ENCODE measurements at regions not wholly inside any gene's neighbourhood (a gene's known extent, or its start where the extent isn't known, plus 50 kb on each side); places are given as distances from the start of the nearest gene placed in this dataset.

- Histone ChIP-seq H3K4me1 (no peaks in the 10 kb centered on the region), H3K9me3 (no peaks in the 10 kb centered on the region), H3K27ac (no peak overlapping the region), H3K27me3 (no peaks in the 10 kb centered on the region), H3K36me3 (no peaks in the 10 kb centered on the region), H3K4me3 (no peak overlapping the region)
- no peak for DNase-seq
- no peak for TF ChIP-seq CTCF (IDR thresholded peaks at IDR 0.05)
- TF ChIP-seq POLR2A (IDR thresholded peaks at IDR 0.05), result no peak
- intact Hi-C loops (cut with DNase I), result no loop called here
Observed at GRCh38 chr3:148100476-148100875, 597.2 kb upstream of the AGTR1 start.

DNA sequence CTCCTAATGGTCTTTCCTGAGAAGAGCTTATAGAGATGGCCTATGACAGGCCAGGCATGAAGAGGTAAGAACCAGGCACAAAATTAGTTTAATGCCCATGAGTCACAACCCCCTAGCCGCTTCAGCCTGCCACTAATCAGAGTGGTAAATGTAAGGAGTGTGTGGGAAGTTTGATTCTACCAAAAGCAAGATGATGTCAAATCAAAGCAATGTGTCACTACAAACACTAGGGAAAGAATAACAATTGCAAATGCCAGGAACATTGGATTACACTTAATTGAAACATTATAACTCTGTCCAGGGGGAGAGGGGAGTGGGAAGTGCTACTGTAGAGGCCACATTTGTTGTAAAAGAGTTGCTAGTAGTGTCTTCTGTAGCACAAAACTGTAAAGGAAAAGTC lies 596.6 kb upstream of the AGTR1 start:
- TF ChIP-seq POLR2A (IDR thresholded peaks at IDR 0.05) (no peak), CTCF (IDR thresholded peaks at IDR 0.05) (no peak)
- no peaks in the 10 kb centered on the region for H3K4me1 ChIP-seq
- H3K27me3 ChIP-seq, result no peaks in the 10 kb centered on the region
- H3K4me3 ChIP-seq, result no peak overlapping the region
- 21 to 43% methylated on average over 1 of the region's 1 CpG for WGBS, 2 donors
- no peak overlapping the region for H3K27ac ChIP-seq
- no peaks in the 10 kb centered on the region for H3K36me3 ChIP-seq
- intact Hi-C loops (cut with DNase I), result no loop called here
- no peaks in the 10 kb centered on the region for H3K9me3 ChIP-seq
- DNase-seq, result no peak

- Histone ChIP-seq H3K9me3 (no peaks in the 10 kb centered on the region), H3K4me1 (no peaks in the 10 kb centered on the region), H3K4me3 (no peak overlapping the region), H3K27ac (no peak overlapping the region), H3K27me3 (no peaks in the 10 kb centered on the region), H3K36me3 (no peaks in the 10 kb centered on the region)
- intact Hi-C loops (cut with DNase I), result no loop called here
- TF ChIP-seq POLR2A (IDR thresholded peaks at IDR 0.05) (no peak), CTCF (IDR thresholded peaks at IDR 0.05) (no peak)
- WGBS, 2 donors, result 81 to 94% methylated on average over 1 of the region's 1 CpG
- DNase-seq, result no peak
Observed at GRCh38 chr3:148102156-148102555, 595.5 kb upstream of the AGTR1 start.

DNA sequence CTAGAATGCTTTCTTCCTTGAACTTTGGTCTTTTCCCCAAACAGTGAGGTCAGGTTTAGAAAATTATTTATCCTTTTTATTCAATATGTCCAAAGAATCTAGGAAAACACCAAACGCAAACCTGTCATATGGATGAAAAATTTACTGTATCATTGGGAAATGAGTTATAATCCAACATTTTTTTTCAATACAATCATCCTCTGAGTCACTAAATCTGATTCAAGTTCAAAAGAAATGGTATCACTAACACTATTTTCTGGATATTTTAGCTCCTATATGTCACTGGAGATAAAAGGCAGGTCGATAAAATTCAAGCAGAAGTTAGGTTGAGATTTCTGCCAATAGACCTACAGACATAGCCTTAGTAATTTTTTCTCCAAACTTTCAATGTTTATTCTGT lies 591.6 kb upstream of the AGTR1 start:
- intact Hi-C loops (cut with DNase I), result no loop called here
- no peaks in the 10 kb centered on the region for H3K9me3 ChIP-seq
- no peak overlapping the region for H3K4me3 ChIP-seq
- WGBS, 2 donors, result 50 to 55% methylated on average over 2 of the region's 2 CpGs
- no peaks in the 10 kb centered on the region for H3K36me3 ChIP-seq
- TF ChIP-seq POLR2A (IDR thresholded peaks at IDR 0.05) (no peak), CTCF (IDR thresholded peaks at IDR 0.05) (no peak)
- no peaks in the 10 kb centered on the region for H3K4me1 ChIP-seq
- H3K27ac ChIP-seq, result no peak overlapping the region
- no peaks in the 10 kb centered on the region for H3K27me3 ChIP-seq
- DNase-seq, result no peak

DNA sequence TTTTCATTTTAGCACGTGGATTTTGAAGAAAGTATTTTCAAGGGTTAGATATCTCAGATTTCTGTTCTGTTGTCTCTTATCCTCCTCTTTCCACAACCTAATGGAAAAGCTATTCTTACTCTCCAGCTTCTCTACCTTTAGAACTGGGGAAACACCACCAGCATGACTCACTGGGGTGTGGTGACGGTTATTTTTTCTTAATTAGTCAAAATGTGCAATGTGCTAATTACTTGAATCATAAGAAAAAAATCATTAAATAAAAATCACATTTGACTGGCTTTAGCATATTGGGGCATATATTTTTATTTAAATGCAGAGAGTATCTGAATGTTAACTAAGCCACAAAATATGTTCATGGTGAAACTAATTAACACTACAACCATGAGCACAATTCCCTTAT lies 570.7 kb upstream of the AGTR1 start:
- TF ChIP-seq CTCF (IDR thresholded peaks at IDR 0.05) (no peak), POLR2A (IDR thresholded peaks at IDR 0.05) (no peak)
- no peak for DNase-seq
- Histone ChIP-seq H3K4me3 (no peak overlapping the region), H3K9me3 (no peaks in the 10 kb centered on the region), H3K4me1 (no peaks in the 10 kb centered on the region), H3K27me3 (no peaks in the 10 kb centered on the region), H3K27ac (no peak overlapping the region), H3K36me3 (no peaks in the 10 kb centered on the region)
- intact Hi-C loops (cut with DNase I), result no loop called here
- WGBS, 2 donors, result 37 to 41% methylated on average over 2 of the region's 2 CpGs

All from esophagus squamous epithelium (tissue), 5 donors.